IMR-90 (cell line): ENCODE measurements at regions not wholly inside any gene's neighbourhood (a gene's known extent, or its start where the extent isn't known, plus 50 kb on each side); places are given as distances from the start of the nearest gene placed in this dataset.

ENCODE experiments used
- ATAC-seq: fragments of 200-7000 bp; cut with Tn5 transposase; 2 replicates; pipeline ENCODE4 v1.9.1; 2020; ENCODE audit warnings: low read depth, mild to moderate bottlenecking, moderate library complexity
- BruUV-seq: library from RNA; stranded (reverse); fragments of 400-500 nt; replicated peaks from 2 replicates; lab custom pipeline; 2021; lab: Mats Ljungman, UMichigan
- CTCF ChIA-PET: fragments of 300-600 bp; formaldehyde crosslinking; extraction: SDS; loops from one replicate; lab custom pipeline; 2021; ENCODE audit warnings: antibody characterized with exemption; lab: Yijun Ruan, JAX
- POLR2A ChIA-PET: fragments of 300-600 bp; sonication (Branson Sonifier 250); formaldehyde crosslinking; loops from one replicate; lab custom pipeline; 2022; ENCODE audit warnings: antibody characterized with exemption; ENCODE audit not compliant: unreplicated experiment; lab: Charles Lee
- DNase-seq: peaks from one replicate; pipeline ENCODE4 v3.0.0; 2013
- H2AFZ ChIP-seq: replicated peaks from 2 replicates; pipeline ENCODE3; 2013; ENCODE audit warnings: low read length, mild to moderate bottlenecking; ENCODE audit not compliant: poor library complexity
- H2AK5ac ChIP-seq: 2 replicates; pipeline ENCODE4 v1.6.1; 2013; ENCODE audit warnings: low read depth, low read length, inconsistent platforms
- H2AK9ac ChIP-seq: replicated peaks from 2 replicates; pipeline ENCODE3; 2013; ENCODE audit warnings: mild to moderate bottlenecking, low read depth, low read length, moderate library complexity; ENCODE audit not compliant: poor library complexity
- H2BK120ac ChIP-seq: 2 replicates; pipeline ENCODE4 v1.6.1; 2013; ENCODE audit warnings: low read depth, low read length, inconsistent platforms
- H2BK15ac ChIP-seq: 3 replicates; pipeline ENCODE4 v1.6.1; 2013; ENCODE audit warnings: low read depth, low read length, inconsistent platforms
- H2BK20ac ChIP-seq: 2 replicates; pipeline ENCODE4 v1.6.1; 2013; ENCODE audit warnings: low read depth, mild to moderate bottlenecking, inconsistent platforms, low read length, moderate library complexity
- H2BK5ac ChIP-seq: 2 replicates; pipeline ENCODE4 v1.6.1; 2013; ENCODE audit warnings: mild to moderate bottlenecking, low read depth, low read length, inconsistent platforms; ENCODE audit not compliant: poor library complexity, severe bottlenecking
- H3K14ac ChIP-seq: replicated peaks from 2 replicates; pipeline ENCODE4 v1.6.1; 2013; ENCODE audit warnings: low read depth, low read length, inconsistent platforms
- H3K18ac ChIP-seq: 2 replicates; pipeline ENCODE4 v1.6.1; 2013; ENCODE audit warnings: low read depth, low read length, control low read depth
- H3K23ac ChIP-seq: 2 replicates; pipeline ENCODE4 v1.6.1; 2013; ENCODE audit warnings: low read depth, low read length, inconsistent platforms
- H3K27ac ChIP-seq: 2 replicates; pipeline ENCODE4 v1.5.1; 2013; ENCODE audit warnings: mild to moderate bottlenecking, control low read depth, low read length; ENCODE audit not compliant: insufficient read depth
- H3K27me3 ChIP-seq: 2 replicates; pipeline ENCODE4 v1.6.1; 2013; ENCODE audit warnings: low read length; ENCODE audit not compliant: control insufficient read depth, insufficient read depth
- H3K36me3 ChIP-seq: 2 replicates; pipeline ENCODE4 v1.6.1; 2013; ENCODE audit warnings: low read length, mixed read lengths; ENCODE audit not compliant: control insufficient read depth, insufficient read depth
- H3K4ac ChIP-seq: 2 replicates; pipeline ENCODE4 v1.6.1; 2013; ENCODE audit warnings: low read depth, low read length, inconsistent platforms
- H3K4me1 ChIP-seq: 2 replicates; pipeline ENCODE4 v1.6.1; 2013; ENCODE audit warnings: low read length, mixed read lengths; ENCODE audit not compliant: control insufficient read depth, insufficient read depth
- H3K4me2 ChIP-seq: 2 replicates; pipeline ENCODE4 v1.6.1; 2013; ENCODE audit warnings: low read depth, mild to moderate bottlenecking, control low read depth, low read length, moderate library complexity
- H3K4me3 ChIP-seq: 2 replicates; pipeline ENCODE4 v1.5.1; 2013; ENCODE audit warnings: low read depth, mild to moderate bottlenecking, control low read depth, low read length, moderate library complexity; ENCODE audit not compliant: insufficient read depth
- H3K56ac ChIP-seq: 2 replicates; pipeline ENCODE4 v1.6.1; 2013; ENCODE audit warnings: low read length, inconsistent platforms; ENCODE audit not compliant: insufficient read depth; ENCODE audit errors: extremely low read depth
- H3K79me1 ChIP-seq, 2 experiments: 2 replicates each; pipeline ENCODE4 v1.6.1; 2013; ENCODE audit warnings: low read length in 2 of 2, inconsistent platforms in 1 of 2, low read depth in 1 of 2
- H3K9ac ChIP-seq: 2 replicates; pipeline ENCODE4 v1.6.1; 2013; ENCODE audit warnings: low read depth, low read length, control low read depth
- H3K9me1 ChIP-seq: 2 replicates; pipeline ENCODE4 v1.6.1; 2013; ENCODE audit warnings: low read length, inconsistent platforms; ENCODE audit not compliant: insufficient read depth
- H3K9me3 ChIP-seq: 2 replicates; pipeline ENCODE4 v1.6.1; 2013; ENCODE audit warnings: low read length; ENCODE audit not compliant: control insufficient read depth, insufficient read depth
- H4K20me1 ChIP-seq: 2 replicates; pipeline ENCODE4 v1.6.1; 2013; ENCODE audit warnings: low read length, inconsistent platforms; ENCODE audit not compliant: insufficient read depth
- H4K5ac ChIP-seq: 2 replicates; pipeline ENCODE4 v1.6.1; 2013; ENCODE audit warnings: mild to moderate bottlenecking, low read depth, low read length, control low read depth
- H4K8ac ChIP-seq, 2 experiments: 2 replicates each; pipeline ENCODE4 v1.6.1; 2013; ENCODE audit warnings: low read depth in 2 of 2, low read length in 2 of 2, control low read depth in 1 of 2, inconsistent platforms in 1 of 2
- H4K91ac ChIP-seq: 2 replicates; pipeline ENCODE4 v1.6.1; 2013; ENCODE audit warnings: low read depth, low read length, inconsistent platforms; ENCODE audit not compliant: insufficient read depth
- CEBPB ChIP-seq: IDR thresholded peaks from 2 replicates; pipeline ENCODE4 v1.6.1; 2012; ENCODE audit warnings: low read depth, low read length, improper control_type of control experiment
- CTCF ChIP-seq: conservative IDR thresholded peaks from 2 replicates; pipeline ENCODE4 v1.5.1; 2012; ENCODE audit warnings: mild to moderate bottlenecking, low read depth, low read length, improper control_type of control experiment
- FOS ChIP-seq: fragments of 150-350 bp; IDR thresholded peaks from 2 replicates; pipeline ENCODE4 v1.6.1; 2016; ENCODE audit warnings: low read depth, low read length
- MAFK ChIP-seq: IDR thresholded peaks from 2 replicates; pipeline ENCODE4 v1.6.1; 2012; ENCODE audit warnings: low read depth, low read length, improper control_type of control experiment
- MXI1 ChIP-seq: IDR thresholded peaks from 2 replicates; pipeline ENCODE4 v1.6.1; 2012; ENCODE audit warnings: low read depth, mild to moderate bottlenecking, low read length, moderate library complexity, borderline replicate concordance
- NFE2L2 ChIP-seq: fragments of 150-350 bp; IDR thresholded peaks from 2 replicates; pipeline ENCODE4 v1.6.1; 2016; ENCODE audit warnings: low read depth, mild to moderate bottlenecking, low read length
- POLR2A ChIP-seq: IDR thresholded peaks from 2 replicates; pipeline ENCODE4 v1.6.1; 2012; ENCODE audit warnings: mild to moderate bottlenecking, low read depth, low read length
- RAD21 ChIP-seq: IDR thresholded peaks from 2 replicates; pipeline ENCODE4 v1.6.1; 2012; ENCODE audit warnings: low read length, improper control_type of control experiment
- RFX5 ChIP-seq: IDR thresholded peaks from 2 replicates; pipeline ENCODE4 v1.8.0; 2012; ENCODE audit warnings: low read depth, mild to moderate bottlenecking, low read length, moderate library complexity
- USF2 ChIP-seq: fragments of 150-350 bp; IDR thresholded peaks from 2 replicates; pipeline ENCODE4 v1.6.1; 2017; ENCODE audit warnings: mild to moderate bottlenecking, antibody characterized with exemption, low read length, low read depth
- WGBS, 2 experiments: methylation state at CpG; one replicate each; pipeline versions ENCODE4 v1.1.5 to v1.1.7; 2013; ENCODE audit warnings: missing lambda C conversion rate in 2 of 2; ENCODE audit not compliant: insufficient read length in 1 of 2; ENCODE audit errors: extremely low coverage in 2 of 2; 5-methylcytosine and 5-hydroxymethylcytosine counted together
- dilution Hi-C: fragments of 300-500 bp; cut with HindIII; formaldehyde crosslinking; loops from one replicate; pipeline ENCODE4 v1.14.3; 2018; ENCODE audit warnings: low sequenced_read_pairs; ENCODE audit not compliant: unreplicated experiment
- in situ Hi-C: fragments of 300-500 bp; cut with MboI; formaldehyde crosslinking; loops from 3 replicates; pipeline ENCODE4 v1.14.3; 2019; ENCODE audit warnings: low sequenced_read_pairs, inconsistent platforms, mixed read lengths
- intact Hi-C: fragments of 100-400 bp; cut with micrococcal nuclease; formaldehyde crosslinking; loops from 2 replicates; pipeline ENCODE4 v1.10.0; 2022

GRCh38 chr15:98286200-98286599, 325.7 kb downstream of the ARRDC4 start:
- dilution Hi-C loops = no loop called here
- Histone ChIP-seq H3K27ac (no peak overlapping the region), H3K4me2 (no peak overlapping the region), H3K4me1 (no peaks in the 10 kb centered on the region), H2BK20ac (no peak overlapping the region), H3K14ac (no peak overlapping the region), H3K18ac (no peak overlapping the region), H3K23ac (no peak overlapping the region), H3K9me1 (no peaks in the 10 kb centered on the region), H3K4ac (no peak overlapping the region), H3K9ac (no peak overlapping the region), H2AK5ac (no peak overlapping the region), H2AK9ac (no peak overlapping the region), H4K91ac (no peak overlapping the region), H3K79me1 (no peaks in the 10 kb centered on the region), H2BK15ac (no peak overlapping the region), H4K20me1 (no peaks in the 10 kb centered on the region), H2BK120ac (no peak overlapping the region), H4K8ac (no peak overlapping the region), H3K56ac (no peak overlapping the region), H3K27me3 (no peaks in the 10 kb centered on the region), H3K4me3 (no peak overlapping the region), H4K5ac (no peak overlapping the region), H2AFZ (no peak overlapping the region), H3K36me3 (no peaks in the 10 kb centered on the region), H3K9me3 (peaks cover 3% of the 10 kb centered on the region), H2BK5ac (no peak overlapping the region)
- TF ChIP-seq POLR2A (no peak), RFX5 (no peak), CEBPB (no peak), RAD21 (no peak), FOS (no peak), USF2 (no peak), MXI1 (no peak), CTCF (no peak), MAFK (no peak), NFE2L2 (no peak)
- no peak for ATAC-seq
- in situ Hi-C loops = no loop called here
- no peak for DNase-seq
- CTCF ChIA-PET = no interaction called here
- intact Hi-C loops = no loop called here
- WGBS, 2 experiments = no CpG with 5 or more reads among the region's 5 CpGs
- BruUV-seq = no TSS peak
- POLR2A ChIA-PET = no interaction called here
